Stimulated activated memory B cell treated with anti-CD40 and anti-IgM and Interleukin-4, amounts not matched to agents 10 μg/mL and 1 μg/mL and 100 μg/mL, for 72 hours (primary cell): ENCODE measurements at regions not wholly inside any gene's neighbourhood (a gene's known extent, or its start where the extent isn't known, plus 50 kb on each side); places are given as distances from the start of the nearest gene placed in this dataset.

Source experiments
- ATAC-seq: fragments of 150-1000 bp; cut with Tn5 transposase; 2 replicates; pipeline ENCODE4 v1.10.0; 2021
- H3K27ac Mint-ChIP-seq: one replicate; pipeline ENCODE4 v1.8.0; 2022; ENCODE audit warnings: mild to moderate bottlenecking, mixed read lengths
- H3K27me3 Mint-ChIP-seq: one replicate; pipeline ENCODE4 v1.8.0; 2022; ENCODE audit warnings: mixed read lengths
- H3K36me3 Mint-ChIP-seq: one replicate; pipeline ENCODE4 v1.8.0; 2022; ENCODE audit warnings: mixed read lengths
- H3K4me1 Mint-ChIP-seq: one replicate; pipeline ENCODE4 v1.8.0; 2022; ENCODE audit warnings: mixed read lengths
- H3K4me3 Mint-ChIP-seq: one replicate; pipeline ENCODE4 v1.8.0; 2022; ENCODE audit warnings: mild to moderate bottlenecking, moderate library complexity, mixed read lengths
- H3K9me3 Mint-ChIP-seq: one replicate; pipeline ENCODE4 v1.8.0; 2022; ENCODE audit warnings: mixed read lengths

- no peaks in the 10 kb centered on the region for H3K4me1 Mint-ChIP-seq
- no peak for ATAC-seq
- peaks cover 15% of the 10 kb centered on the region for H3K27me3 Mint-ChIP-seq
- H3K4me3 Mint-ChIP-seq, result no peak overlapping the region
- H3K36me3 Mint-ChIP-seq, result no peaks in the 10 kb centered on the region
- no peak overlapping the region for H3K27ac Mint-ChIP-seq
- H3K9me3 Mint-ChIP-seq, result peaks cover 18% of the 10 kb centered on the region
Observed at GRCh38 chr7:98493030-98493778, 92.3 kb upstream of the BAIAP2L1 start.

GRCh38 chr7:98488167-98488566, 87.3 kb upstream of the BAIAP2L1 start:
- no peak overlapping the region for H3K27ac Mint-ChIP-seq
- peaks cover 6% of the 10 kb centered on the region for H3K9me3 Mint-ChIP-seq
- no peaks in the 10 kb centered on the region for H3K4me1 Mint-ChIP-seq

GRCh38 chr7:98483964-98484545, 83.2 kb upstream of the BAIAP2L1 start:
- ATAC-seq, result no peak
- H3K27me3 Mint-ChIP-seq, result peaks cover 23% of the 10 kb centered on the region
- peaks cover 3% of the 10 kb centered on the region for H3K9me3 Mint-ChIP-seq
- no peaks in the 10 kb centered on the region for H3K4me1 Mint-ChIP-seq
- no peak overlapping the region for H3K27ac Mint-ChIP-seq
- no peaks in the 10 kb centered on the region for H3K36me3 Mint-ChIP-seq
- H3K4me3 Mint-ChIP-seq, result no peak overlapping the region

More at GRCh38 chr7:98488167-98488566, 87.3 kb upstream of the BAIAP2L1 start:
- H3K36me3 Mint-ChIP-seq, result no peaks in the 10 kb centered on the region
- ATAC-seq, result no peak
- no peak overlapping the region for H3K4me3 Mint-ChIP-seq
- peaks cover 29% of the 10 kb centered on the region for H3K27me3 Mint-ChIP-seq

- H3K4me3 Mint-ChIP-seq, result no peak overlapping the region
- H3K9me3 Mint-ChIP-seq, result peaks cover 3% of the 10 kb centered on the region
- H3K27ac Mint-ChIP-seq, result no peak overlapping the region
- H3K27me3 Mint-ChIP-seq, result peaks cover 17% of the 10 kb centered on the region
- ATAC-seq, result no peak
- no peaks in the 10 kb centered on the region for H3K4me1 Mint-ChIP-seq
- no peaks in the 10 kb centered on the region for H3K36me3 Mint-ChIP-seq
Observed at GRCh38 chr7:98483276-98483963, 82.5 kb upstream of the BAIAP2L1 start.

- no peaks in the 10 kb centered on the region for H3K4me1 Mint-ChIP-seq
- no peaks in the 10 kb centered on the region for H3K9me3 Mint-ChIP-seq
- peaks cover 10% of the 10 kb centered on the region for H3K27me3 Mint-ChIP-seq
- no peak overlapping the region for H3K4me3 Mint-ChIP-seq
- no peak overlapping the region for H3K27ac Mint-ChIP-seq
- ATAC-seq, result no peak
- H3K36me3 Mint-ChIP-seq, result no peaks in the 10 kb centered on the region
Observed at GRCh38 chr7:98479318-98479717, 78.4 kb upstream of the BAIAP2L1 start.

GRCh38 chr7:98475352-98475751, 74.5 kb upstream of the BAIAP2L1 start:
- Mint-ChIP-seq H3K4me3 (no peak overlapping the region), H3K27ac (no peak overlapping the region), H3K4me1 (peaks cover 8% of the 10 kb centered on the region), H3K36me3 (no peaks in the 10 kb centered on the region), H3K9me3 (no peaks in the 10 kb centered on the region), H3K27me3 (peaks cover 39% of the 10 kb centered on the region)
- no peak for ATAC-seq

- Mint-ChIP-seq H3K4me3 (no peak overlapping the region), H3K27ac (no peak overlapping the region), H3K27me3 (peaks cover 47% of the 10 kb centered on the region), H3K9me3 (no peaks in the 10 kb centered on the region), H3K4me1 (peaks cover 8% of the 10 kb centered on the region), H3K36me3 (no peaks in the 10 kb centered on the region)
- no peak for ATAC-seq
Observed at GRCh38 chr7:98474558-98474957, 73.7 kb upstream of the BAIAP2L1 start.

- Mint-ChIP-seq H3K27me3 (peaks cover 59% of the 10 kb centered on the region), H3K4me3 (no peak overlapping the region), H3K27ac (no peak overlapping the region), H3K4me1 (peaks cover 8% of the 10 kb centered on the region), H3K36me3 (no peaks in the 10 kb centered on the region), H3K9me3 (peaks cover 4% of the 10 kb centered on the region)
- no peak for ATAC-seq
Observed at GRCh38 chr7:98472521-98472954, 71.6 kb upstream of the BAIAP2L1 start.

GRCh38 chr7:98470485-98471240, 69.8 kb upstream of the BAIAP2L1 start:
- Mint-ChIP-seq H3K27me3 (peaks cover 51% of the 10 kb centered on the region), H3K36me3 (no peaks in the 10 kb centered on the region), H3K27ac (no peak overlapping the region), H3K4me3 (no peak overlapping the region), H3K4me1 (peaks cover 8% of the 10 kb centered on the region), H3K9me3 (peaks cover 4% of the 10 kb centered on the region)
- ATAC-seq, result peak; percentile 59

- no peak overlapping the region for H3K4me3 Mint-ChIP-seq
- peaks cover 51% of the 10 kb centered on the region for H3K27me3 Mint-ChIP-seq
- no peaks in the 10 kb centered on the region for H3K36me3 Mint-ChIP-seq
- peaks cover 4% of the 10 kb centered on the region for H3K9me3 Mint-ChIP-seq
- ATAC-seq, result no peak
- H3K4me1 Mint-ChIP-seq, result peaks cover 8% of the 10 kb centered on the region
- H3K27ac Mint-ChIP-seq, result no peak overlapping the region
Observed at GRCh38 chr7:98469088-98469487, 68.2 kb upstream of the BAIAP2L1 start.

GRCh38 chr7:98467570-98468312, 66.9 kb upstream of the BAIAP2L1 start:
- Mint-ChIP-seq H3K9me3 (peaks cover 4% of the 10 kb centered on the region), H3K27ac (no peak overlapping the region), H3K27me3 (peaks cover 44% of the 10 kb centered on the region), H3K4me3 (no peak overlapping the region), H3K4me1 (peaks cover 8% of the 10 kb centered on the region), H3K36me3 (no peaks in the 10 kb centered on the region)
- ATAC-seq, result no peak

GRCh38 chr7:98465022-98465421, 64.1 kb upstream of the BAIAP2L1 start:
- no peak for ATAC-seq
- no peak overlapping the region for H3K4me3 Mint-ChIP-seq
- peaks cover 4% of the 10 kb centered on the region for H3K9me3 Mint-ChIP-seq

GRCh38 chr7:98464558-98464940, 63.7 kb upstream of the BAIAP2L1 start:
- ATAC-seq, result no peak
- Mint-ChIP-seq H3K9me3 (peaks cover 4% of the 10 kb centered on the region), H3K27me3 (peaks cover 12% of the 10 kb centered on the region), H3K4me3 (no peak overlapping the region), H3K27ac (no peak overlapping the region), H3K36me3 (no peaks in the 10 kb centered on the region), H3K4me1 (no peaks in the 10 kb centered on the region)

More at GRCh38 chr7:98465022-98465421, 64.1 kb upstream of the BAIAP2L1 start:
- Mint-ChIP-seq H3K36me3 (no peaks in the 10 kb centered on the region), H3K27ac (no peak overlapping the region), H3K27me3 (peaks cover 17% of the 10 kb centered on the region), H3K4me1 (no peaks in the 10 kb centered on the region)

- Mint-ChIP-seq H3K27ac (no peak overlapping the region), H3K4me3 (no peak overlapping the region), H3K27me3 (peaks cover 7% of the 10 kb centered on the region), H3K4me1 (no peaks in the 10 kb centered on the region), H3K9me3 (peaks cover under 1% of the 10 kb centered on the region), H3K36me3 (no peaks in the 10 kb centered on the region)
- ATAC-seq, result no peak
Observed at GRCh38 chr7:98463837-98464557, 63.1 kb upstream of the BAIAP2L1 start.
